ENCODE measurements at regions not wholly inside any gene's neighbourhood (a gene's known extent, or its start where the extent isn't known, plus 50 kb on each side); places are given as distances from the start of the nearest gene placed in this dataset.

- no peak for TF ChIP-seq CTCF (IDR thresholded peaks at IDR 0.05)
- Histone ChIP-seq H3K27ac (no peak overlapping the region), H3K4me3 (no peak overlapping the region)
- DNase-seq (ENCODE audit: low spot score) = no peak
Observed at GRCh38 chr14:61627612-61628011, 67.7 kb upstream of the HIF1A start.

- TF ChIP-seq CTCF (IDR thresholded peaks at IDR 0.05) = no peak
- Histone ChIP-seq H3K27ac (no peak overlapping the region), H3K4me3 (no peak overlapping the region)
- no peak for DNase-seq (ENCODE audit: low spot score)
Observed at GRCh38 chr14:61628016-61628725, 67.1 kb upstream of the HIF1A start.

- Histone ChIP-seq H3K4me3 (no peak overlapping the region), H3K27ac (no peak overlapping the region)
- no peak for DNase-seq (ENCODE audit: low spot score)
- TF ChIP-seq CTCF (IDR thresholded peaks at IDR 0.05) = no peak
Observed at GRCh38 chr14:61630399-61631044, 64.8 kb upstream of the HIF1A start.

- no peak overlapping the region for H3K27ac ChIP-seq
- no peak overlapping the region for H3K4me3 ChIP-seq
- DNase-seq (ENCODE audit: low spot score) = no peak
- TF ChIP-seq CTCF (IDR thresholded peaks at IDR 0.05) = no peak
Observed at GRCh38 chr14:61631045-61631687, 64.1 kb upstream of the HIF1A start.

- no peak for DNase-seq (ENCODE audit: low spot score)
- no peak overlapping the region for H3K4me3 ChIP-seq
- no peak for TF ChIP-seq CTCF (IDR thresholded peaks at IDR 0.05)
- no peak overlapping the region for H3K27ac ChIP-seq
Observed at GRCh38 chr14:61632401-61632800, 62.9 kb upstream of the HIF1A start.

GRCh38 chr14:61632807-61633206 lies 62.5 kb upstream of the HIF1A start:
- H3K4me3 ChIP-seq = no peak overlapping the region
- no peak for DNase-seq (ENCODE audit: low spot score)
- no peak for TF ChIP-seq CTCF (IDR thresholded peaks at IDR 0.05)
- H3K27ac ChIP-seq = no peak overlapping the region
